Activated CD8-positive, alpha-beta memory T cell treated with anti-CD3 and anti-CD28 coated beads, Interleukin-2, amount 50 U/mL, for 48 hours (primary cell): ENCODE measurements at regions not wholly inside any gene's neighbourhood (a gene's known extent, or its start where the extent isn't known, plus 50 kb on each side); places are given as distances from the start of the nearest gene placed in this dataset.

Source experiments
- DNase-seq: peaks from one replicate; pipeline ENCODE4 v3.0.0-alpha.2; 2020

DNA sequence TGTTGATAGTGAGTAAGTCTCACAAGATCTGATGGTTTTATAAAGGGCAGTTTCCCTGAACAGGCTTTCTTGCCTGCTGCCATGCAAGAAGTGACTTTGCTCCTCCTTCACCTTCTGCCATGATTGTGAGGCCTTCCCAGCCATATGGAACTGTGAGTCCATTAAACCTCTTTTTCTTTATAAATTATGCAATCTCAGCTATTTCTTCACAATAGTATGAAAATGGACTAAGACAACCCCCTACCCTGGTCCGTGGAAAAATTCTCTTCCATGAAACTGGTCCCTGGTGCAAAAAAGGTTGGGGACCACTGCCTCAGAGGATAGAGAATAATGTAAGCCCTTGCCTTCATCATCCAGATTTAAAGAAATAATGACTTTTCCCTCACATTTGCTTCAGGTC lies 861.3 kb downstream of the QKI start:
- DNase-seq, result no peak

DNA sequence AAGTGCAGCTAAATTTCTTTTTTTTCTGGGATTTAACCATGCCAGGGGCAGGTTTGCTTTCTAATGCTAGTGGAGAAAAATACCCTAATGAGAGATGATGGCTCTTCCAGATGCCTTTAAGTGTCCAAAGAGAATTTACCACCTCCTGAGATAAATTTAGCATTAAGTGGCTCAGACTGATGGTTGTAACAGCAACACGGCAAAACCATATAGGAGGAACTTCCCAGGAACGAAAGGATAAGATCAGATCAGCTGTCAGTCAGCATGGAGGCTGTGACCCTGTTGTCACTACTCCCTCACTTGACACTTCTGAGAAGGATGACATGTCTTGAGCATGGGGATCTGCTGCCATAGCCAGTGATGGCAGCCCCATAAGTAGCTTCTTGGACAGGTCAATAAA lies 860.0 kb downstream of the QKI start:
- DNase-seq, result no peak

DNA sequence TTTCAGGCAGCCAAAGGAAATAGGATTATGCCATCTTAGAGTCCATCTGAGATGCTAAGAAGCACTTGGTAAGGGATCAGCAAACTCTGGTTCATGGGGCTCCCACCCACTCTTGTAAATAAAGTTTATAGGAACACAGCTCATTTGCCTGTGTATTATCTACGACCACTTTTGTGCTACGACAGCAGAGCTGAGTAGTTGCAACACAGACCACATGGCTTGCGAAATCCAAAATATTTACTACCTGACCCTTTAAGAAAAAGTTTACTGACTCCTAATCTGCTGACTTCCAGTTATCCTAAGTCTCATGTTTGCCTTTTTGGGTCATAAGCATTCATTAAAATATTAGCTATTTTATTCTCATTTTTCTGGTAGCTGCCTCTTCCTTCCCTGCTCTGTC lies 859.0 kb downstream of the QKI start:
- DNase-seq, result no peak

DNA sequence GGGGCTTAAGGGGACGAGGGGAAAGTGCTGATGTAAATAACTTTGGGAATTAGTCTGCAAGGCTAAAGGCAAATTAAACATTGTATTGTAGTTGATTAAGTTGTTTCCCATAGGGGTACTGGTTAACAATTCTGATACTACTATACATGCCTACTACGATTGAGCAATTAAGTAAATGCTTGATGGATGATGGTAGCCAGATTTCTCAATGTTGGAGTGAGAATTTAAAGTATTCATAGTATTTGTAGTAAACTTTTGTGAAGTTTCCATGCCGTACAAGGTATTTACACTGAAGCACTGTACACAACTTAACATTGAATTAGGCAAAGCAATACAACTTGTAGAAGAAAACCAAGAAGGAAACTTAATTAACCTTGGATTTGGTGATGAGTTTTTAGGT lies 852.3 kb downstream of the QKI start:
- DNase-seq, result no peak

DNA sequence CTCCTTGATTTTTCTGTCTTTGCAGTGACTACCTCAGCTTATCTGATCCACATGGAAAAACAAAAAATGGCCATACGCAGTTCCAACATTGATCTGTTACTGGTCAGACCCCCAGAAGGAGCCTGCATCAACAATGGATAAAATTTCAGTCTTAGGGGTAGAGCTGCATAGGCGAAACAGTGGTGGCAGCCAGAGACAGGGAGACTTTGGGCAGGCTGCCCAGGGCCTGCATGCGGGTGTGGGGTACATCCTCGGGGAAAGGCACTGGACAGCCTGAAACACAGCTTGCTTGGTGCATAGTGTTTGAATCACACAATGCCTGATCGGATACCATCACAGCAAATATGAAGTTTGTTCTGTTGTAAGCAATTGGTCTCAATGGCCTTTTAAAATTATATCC lies 847.8 kb downstream of the QKI start:
- no peak for DNase-seq

DNA sequence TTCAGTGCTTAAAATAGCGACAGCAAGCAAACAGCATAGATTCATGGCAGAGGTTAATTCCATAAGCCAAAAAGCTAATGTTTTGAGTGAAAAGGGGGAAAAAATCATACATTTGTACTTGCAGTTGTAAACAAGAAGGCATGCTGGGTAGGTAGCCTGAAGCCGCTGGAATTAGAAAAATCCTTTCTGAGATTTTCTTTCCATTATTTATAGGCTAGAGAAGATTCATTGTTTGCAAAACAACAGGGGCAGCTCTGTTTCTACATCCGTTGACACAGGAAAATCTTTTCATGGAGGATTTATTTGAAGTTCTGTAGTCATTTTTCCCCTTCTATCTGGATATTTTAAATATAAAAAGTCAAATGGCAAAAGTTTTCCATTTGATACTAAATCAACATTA lies 843.9 kb downstream of the QKI start:
- no peak for DNase-seq

DNA sequence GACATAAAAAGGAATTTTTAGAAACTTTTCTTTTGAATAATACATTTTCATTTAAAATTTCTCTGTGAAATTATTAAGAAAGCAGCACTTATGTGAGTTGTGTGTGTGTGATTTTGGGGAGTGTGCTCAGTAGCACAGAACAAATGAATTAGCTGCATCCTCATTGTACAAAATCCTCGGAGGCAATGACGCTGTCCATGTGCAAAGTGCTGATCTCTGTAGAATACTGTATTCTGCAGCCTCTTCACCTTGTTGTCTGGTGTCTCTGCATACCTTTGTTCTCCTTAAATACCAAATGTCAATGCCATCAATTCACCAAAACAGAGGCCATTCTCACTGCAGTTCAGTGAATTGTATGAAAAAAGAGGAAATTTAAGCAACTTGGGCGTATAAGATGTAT lies 838.4 kb downstream of the QKI start:
- no peak for DNase-seq

DNA sequence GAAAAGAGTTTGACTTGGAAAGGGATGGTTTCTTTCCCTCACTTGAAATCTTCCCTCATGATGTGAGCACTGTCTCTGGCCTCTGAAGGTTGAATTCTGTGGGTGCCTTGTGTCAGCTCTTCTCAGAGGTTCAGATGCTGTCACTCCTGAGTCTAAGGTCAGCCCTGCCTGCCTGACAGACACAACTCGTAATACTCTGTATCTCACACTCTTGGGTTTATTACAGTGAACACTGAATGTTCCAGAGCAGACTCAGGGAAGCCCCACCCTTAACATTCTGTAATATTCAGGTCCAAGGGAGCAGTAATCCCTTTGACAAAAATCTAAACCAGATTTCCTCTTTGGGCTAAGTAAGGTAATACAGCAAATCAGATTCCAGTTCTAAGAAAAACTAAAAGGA lies 837.8 kb downstream of the QKI start:
- DNase-seq, result no peak

DNA sequence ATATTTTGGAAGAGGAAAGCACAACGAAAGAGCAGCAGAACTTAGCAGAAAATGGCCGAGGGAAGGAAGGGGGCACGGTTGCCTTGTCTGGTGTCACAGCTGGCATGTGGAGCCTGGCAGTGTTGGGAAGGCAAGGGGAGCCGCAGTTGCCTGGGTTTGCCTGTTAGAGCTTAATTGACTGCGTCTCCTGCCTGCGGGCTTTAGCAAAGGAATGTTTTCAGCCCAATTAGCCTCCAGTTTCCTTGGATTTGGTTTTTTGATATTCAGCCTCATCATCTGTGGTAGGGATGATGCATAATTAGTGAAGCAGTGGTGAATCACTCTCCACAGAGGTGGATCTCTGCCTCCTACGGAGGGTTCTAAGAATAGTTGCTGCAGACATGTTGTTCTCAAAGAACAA lies 832.6 kb downstream of the QKI start:
- no peak for DNase-seq

DNA sequence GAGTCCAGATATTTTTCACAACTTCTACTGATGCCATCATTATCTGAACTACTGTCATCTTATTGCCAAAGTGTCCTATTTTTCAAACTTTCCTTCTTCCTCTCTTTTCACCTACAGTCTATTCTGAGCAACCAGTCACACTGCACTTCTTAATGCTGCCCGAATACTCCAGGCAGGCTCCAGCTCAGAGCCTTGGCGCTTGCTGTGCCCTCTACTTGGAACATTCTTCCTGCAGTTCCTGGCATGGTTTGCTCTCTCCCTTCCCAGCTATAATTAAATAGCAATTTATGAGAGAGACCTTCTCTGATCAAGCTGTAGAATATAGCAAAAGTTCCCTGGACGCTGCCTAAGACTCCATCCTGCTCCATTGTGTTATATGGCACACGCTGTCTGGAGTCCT lies 831.6 kb downstream of the QKI start:
- DNase-seq, result no peak

DNA sequence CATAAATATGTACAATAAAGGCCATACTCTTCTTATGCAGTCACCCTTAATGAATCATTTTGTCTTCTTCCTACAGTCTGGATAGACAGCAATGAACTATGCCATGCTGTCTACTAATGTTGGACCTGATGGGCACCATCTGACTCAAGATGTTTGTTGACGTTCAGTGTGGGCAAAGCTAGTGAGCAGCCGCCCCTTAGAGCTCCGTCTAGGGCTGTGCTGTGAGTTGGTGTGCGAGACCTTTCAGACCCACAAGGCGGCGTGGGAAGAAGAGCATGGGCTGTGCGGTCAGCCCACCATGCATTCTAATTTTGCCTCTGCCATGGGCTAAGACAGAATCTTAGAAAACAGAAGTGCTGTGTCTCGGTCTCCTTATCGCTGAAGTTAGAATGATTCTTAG lies 829.4 kb downstream of the QKI start:
- DNase-seq, result no peak

DNA sequence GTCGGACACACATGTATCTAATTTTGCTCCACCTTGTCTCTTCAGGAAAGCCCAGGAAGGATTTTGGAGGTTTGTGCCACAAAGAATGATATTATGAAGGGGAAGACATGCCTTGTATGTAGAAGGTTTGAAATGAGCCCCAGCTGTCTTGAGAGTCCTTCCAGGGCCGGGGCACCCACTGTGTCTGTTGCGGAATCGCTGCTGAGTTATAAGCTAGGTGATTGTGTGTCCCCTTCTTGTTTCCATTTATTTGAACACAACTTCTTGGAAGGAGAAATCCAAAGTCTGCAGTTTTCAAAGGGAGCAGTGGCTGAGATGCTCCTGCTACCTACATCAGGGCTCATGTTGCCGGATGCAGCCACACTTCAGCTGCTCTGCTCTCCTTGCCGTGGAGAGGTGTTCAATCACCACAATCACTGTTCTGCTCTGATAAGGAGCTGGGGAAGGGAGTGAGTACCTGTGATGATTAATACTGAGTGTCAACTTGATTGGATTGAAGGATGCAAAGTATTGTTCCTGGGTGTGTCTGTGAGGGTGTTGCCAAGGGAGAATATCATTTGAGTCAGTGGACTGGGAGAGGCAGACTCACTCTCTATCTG lies 828.6 kb downstream of the QKI start:
- no peak for DNase-seq

DNA sequence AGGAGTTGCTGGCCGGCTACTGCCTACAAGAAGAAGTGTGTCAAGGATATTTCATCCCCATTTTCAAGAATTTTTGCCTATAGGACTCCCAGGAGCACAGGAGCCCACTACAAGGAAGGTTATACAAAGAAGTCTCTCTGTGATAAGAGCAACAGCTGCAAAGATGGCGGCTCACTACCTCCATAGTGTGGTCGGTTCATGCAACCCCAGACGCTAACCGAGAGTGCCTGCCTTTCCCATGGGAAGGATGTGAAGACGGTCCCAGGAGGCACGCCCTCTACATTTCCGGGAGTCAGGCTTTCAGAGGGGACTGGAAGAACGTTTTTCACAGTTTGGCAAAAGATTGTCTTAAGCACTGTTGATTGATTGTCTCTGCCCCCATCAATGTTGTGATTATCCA lies 816.3 kb downstream of the QKI start:
- DNase-seq, result no peak

DNA sequence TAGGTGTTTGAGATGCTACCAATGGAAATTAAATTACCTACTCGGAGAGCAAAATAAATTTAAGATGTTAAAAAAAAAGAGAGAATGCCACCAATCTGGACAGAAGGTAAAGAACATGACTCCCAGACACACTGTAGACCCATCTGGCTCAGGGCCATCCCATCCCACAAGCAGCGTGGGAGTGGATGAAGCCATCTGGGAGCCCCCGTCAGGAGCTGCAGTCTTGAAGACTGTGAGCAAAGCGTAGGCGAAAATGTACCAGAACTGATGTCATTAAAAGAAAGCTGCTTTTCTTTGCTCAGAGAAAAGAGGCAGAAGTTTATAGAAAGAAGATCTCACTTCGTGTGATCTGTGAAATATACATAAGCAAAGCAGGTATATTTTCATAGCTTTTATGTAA lies 815.7 kb downstream of the QKI start:
- DNase-seq, result no peak

DNA sequence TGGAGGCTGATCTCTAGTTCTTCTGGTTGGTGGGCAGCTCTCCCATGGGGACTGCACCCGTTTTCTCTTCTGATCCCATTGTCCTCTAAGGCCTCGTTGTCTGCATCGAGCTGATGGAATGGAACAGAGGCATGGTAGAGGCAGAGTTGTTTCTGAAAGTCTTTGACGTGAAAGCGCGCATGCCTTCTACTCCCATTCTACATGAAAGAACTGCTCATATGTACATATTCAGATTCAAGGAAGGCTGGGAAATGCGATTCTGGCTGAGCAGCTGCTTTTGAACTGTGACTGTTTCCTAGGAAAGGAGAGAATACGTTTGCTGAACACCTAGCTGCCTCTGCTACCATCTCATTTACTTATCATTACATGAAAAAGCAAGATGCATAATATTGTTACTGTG lies 815.2 kb downstream of the QKI start:
- DNase-seq, result no peak

DNA sequence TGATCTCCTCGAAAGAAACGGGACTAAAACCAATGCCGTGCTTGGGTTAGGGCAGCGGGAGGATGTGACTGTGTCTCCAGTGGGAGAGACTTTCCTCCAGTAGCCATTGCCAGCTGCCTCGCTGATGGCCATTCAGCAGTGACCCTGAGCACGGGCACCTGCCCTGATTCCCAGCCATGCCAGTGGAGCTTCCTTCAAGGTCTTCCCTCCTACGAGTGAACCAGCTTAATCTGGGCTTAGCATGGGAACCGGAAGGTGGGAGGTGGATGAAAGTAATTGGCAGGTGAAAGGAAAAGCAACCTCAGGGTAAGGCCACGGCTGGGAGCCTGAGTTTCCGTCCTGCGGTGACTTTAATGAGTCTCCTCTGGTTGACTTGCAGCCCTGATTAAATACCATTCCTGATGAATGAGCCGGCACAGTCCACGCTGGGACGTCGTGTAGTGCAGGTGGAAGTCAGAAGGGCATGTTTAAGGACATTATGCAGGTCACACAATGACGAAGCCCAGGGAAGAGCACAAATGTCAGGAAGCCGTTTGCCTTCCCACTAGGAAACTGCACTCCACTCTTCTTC lies 813.5 kb downstream of the QKI start:
- DNase-seq, result no peak

DNA sequence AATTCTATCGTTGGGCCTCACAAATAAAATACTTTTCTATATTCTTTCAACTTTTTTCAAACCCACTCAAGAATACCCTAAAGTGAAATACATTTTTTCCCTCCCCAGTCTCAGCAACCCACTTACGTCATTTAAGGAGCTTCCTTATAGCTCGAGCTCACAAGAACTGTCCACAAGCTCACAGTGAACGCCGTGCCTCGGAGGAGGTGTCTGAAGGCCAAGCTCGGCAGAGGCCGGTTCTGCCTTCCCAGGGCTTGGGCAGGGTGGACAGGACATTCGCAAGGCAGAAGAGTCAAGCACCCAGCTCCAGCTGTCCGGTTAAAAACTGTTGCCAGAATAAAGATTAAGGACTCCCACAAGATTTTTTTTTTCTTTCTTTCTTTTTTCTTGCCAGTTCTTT lies 802.3 kb downstream of the QKI start:
- no peak for DNase-seq

DNA sequence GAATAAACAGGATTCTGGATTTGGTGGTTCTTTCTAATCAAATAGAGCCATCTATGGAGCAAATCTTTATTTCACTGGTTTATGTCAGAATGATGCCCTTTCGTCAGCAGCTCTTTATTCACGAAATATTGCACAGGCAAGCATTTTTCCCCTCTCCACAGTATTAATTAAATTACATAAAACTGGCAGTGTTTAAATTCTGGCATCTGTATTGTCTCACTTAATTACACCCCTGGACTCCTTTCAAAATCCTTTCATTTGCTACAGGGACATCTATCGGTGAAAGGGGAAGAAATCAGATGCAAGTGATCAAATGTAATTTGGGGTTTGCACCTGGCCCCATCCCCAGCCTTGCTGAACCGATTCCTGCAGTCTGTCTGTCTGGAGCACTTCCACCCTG lies 801.9 kb downstream of the QKI start:
- DNase-seq, result no peak

DNA sequence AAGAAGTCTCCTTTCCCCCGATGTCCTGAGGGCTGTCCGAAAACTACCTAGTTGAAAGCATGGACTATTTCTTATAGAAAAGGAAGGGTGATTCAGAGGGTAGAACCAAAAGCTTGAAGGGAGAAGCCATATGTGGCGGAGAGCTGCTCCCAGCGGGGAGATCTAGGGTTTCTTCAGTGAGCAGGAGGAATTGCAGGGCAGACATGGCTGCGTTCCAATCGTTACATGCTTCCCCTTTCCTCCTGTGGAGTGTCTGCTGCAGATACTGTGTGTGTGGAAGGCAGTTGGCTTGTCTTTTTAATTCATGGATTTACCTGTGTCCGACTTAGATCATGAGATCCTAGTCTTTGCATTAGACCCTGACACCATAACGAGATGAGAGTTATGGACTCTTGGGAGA lies 799.5 kb downstream of the QKI start:
- no peak for DNase-seq

DNA sequence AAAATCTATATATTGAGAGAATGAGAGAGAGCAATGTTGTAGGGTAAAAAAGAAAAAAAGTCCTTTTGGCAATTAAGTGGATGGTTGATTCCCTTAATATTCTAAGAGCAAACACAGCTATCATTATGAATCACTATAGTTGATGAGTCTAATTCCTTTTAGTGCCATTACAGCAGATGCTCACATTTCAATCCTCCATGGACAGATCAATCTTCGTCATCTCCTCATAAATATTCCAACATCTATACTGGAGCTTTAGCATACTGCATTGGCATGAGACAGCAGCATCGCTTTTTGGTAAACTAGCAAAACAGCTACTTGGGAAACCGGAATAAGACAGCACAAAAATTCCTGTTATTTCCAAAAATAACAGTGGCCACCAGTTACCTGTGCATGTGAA lies 796.7 kb downstream of the QKI start:
- no peak for DNase-seq

DNA sequence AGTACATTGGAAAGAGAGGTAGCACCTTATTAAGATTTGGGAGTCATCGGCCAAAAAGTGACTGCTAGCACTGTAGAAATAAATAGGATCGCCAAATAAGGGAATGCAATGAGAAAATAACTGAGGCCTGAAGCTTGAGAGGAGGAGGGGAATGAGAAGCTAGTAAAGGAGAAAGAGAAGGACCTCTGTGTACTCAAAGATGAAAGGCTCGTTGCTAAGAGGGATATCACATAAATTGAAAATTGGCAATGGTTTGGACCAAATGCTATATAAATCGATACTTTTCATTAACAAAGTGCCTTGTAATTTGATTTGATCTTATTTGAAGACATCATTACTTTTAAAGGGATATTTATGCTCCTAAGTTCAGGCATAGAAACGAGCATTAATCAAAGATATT lies 796.3 kb downstream of the QKI start:
- DNase-seq, result no peak

DNA sequence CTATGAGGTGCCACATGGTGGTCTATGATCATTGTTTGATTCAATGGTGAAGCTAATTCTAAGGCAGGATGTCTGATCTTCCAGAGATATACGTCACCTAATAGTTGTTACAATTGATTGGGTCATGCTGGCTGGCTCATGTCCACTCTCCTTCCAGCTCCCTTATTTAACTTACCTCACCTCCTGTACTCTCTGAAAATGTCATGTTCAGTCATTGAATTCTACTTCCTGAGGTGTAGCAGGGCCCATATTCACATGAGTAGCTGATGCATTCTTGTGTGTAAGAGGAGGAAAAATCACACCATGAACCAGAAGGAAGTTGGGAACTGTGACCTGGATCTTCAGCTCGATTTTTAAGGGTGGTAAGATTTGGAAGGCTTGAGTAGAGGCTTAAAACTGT lies 795.8 kb downstream of the QKI start:
- DNase-seq, result no peak

DNA sequence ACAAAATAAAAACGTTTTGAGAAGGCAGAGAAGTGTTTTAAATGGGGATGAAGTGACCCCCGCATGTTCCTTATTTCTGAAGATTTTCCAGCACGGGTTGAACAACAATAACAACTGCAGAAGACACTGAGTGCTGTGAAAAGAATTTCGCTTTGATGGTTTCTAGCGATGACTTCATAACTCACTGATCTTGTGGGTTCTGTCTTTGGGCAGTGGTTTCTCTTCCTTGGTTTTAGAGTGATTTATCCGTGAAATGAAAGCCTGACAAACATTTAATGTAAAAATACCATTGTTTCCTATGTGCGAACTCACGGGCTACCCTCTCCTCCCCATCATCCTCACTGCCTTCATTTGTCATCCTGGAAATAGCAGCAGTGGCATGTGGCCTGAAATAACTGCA lies 793.9 kb downstream of the QKI start:
- DNase-seq, result no peak

DNA sequence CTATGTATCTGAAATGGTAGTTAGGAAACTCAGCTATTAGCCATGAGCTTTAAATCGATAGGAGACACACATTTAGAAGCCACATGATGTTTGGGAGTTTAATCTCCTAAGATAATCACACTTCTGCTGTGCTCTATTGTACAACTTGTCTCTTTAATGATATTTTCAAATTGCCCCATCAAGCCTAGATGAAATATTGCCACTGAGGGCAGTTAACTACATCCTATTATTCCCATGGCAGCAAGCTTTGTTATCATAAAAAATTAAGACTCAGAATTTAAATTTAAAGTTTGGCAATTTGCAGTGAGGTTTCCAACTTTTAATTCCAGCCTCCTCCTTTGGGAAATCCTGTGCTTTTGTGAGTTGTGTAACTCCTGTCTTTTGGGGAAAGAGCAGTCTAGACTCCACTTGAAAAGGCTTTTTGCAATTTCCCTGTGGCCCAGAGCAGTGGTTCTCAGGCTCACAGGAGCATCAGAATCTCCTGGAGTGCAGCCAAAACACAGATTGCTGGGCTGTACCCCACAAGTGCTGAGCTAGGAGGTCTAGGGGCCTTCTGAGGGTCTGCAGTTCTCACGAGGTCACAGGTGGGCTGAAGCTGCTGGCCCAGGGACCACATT lies 792.4 kb downstream of the QKI start:
- DNase-seq, result no peak

DNA sequence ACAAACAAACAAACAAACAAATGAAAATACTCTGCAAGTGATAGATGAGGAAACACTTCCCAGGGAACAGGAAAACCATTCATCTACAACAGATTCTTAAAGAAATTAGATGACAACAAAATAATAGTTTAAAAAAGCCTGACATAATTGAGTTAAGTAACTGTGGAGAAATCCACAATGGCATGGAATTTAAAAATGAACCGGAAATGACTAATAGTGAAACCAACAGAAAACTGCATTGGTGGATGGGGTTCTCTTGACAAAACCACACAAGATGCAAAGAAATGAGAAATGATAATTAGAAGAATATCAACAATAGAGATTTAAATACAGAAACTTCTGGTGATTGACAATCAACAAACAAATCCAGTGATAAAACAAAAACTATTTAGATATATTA lies 785.6 kb downstream of the QKI start:
- DNase-seq, result no peak
